GM12878 (cell line): ENCODE measurements at regions not wholly inside any gene's neighbourhood (a gene's known extent, or its start where the extent isn't known, plus 50 kb on each side); places are given as distances from the start of the nearest gene placed in this dataset.

Source experiments
- ATAC-seq: fragments of 200-7000 bp; cut with Tn5 transposase; 3 replicates; pipeline ENCODE4 v1.9.1; 2020; ENCODE audit warnings: mild to moderate bottlenecking, moderate library complexity
- BruUV-seq: library from RNA; stranded (reverse); fragments of 400-500 nt; replicated peaks from 2 replicates; lab custom pipeline; 2021; lab: Mats Ljungman, UMichigan
- CTCF ChIA-PET: fragments of 300-600 bp; sonication (Branson Sonifier 250); formaldehyde crosslinking; extraction: SDS; loops from one replicate; lab custom pipeline; 2021; ENCODE audit warnings: inconsistent platforms; lab: Yijun Ruan, JAX
- POLR2A ChIA-PET: fragments of 350-600 bp; formaldehyde crosslinking; extraction: SDS; loops from one replicate; lab custom pipeline; 2021; ENCODE audit warnings: inconsistent platforms; lab: Charles Lee
- RAD21 ChIA-PET: fragments of 300-600 bp; sonication (Branson Sonifier 250); formaldehyde crosslinking; loops from one replicate; lab custom pipeline; 2023; ENCODE audit warnings: antibody characterized with exemption; ENCODE audit not compliant: unreplicated experiment; lab: Charles Lee
- SMC1A ChIA-PET: fragments of 300-600 bp; sonication (Branson Sonifier 250); formaldehyde crosslinking; loops from one replicate; lab custom pipeline; 2023; ENCODE audit not compliant: unreplicated experiment, uncharacterized antibody; lab: Charles Lee
- DNase-seq: peaks from one replicate; pipeline ENCODE4 v3.0.0-alpha.2; 2011; ENCODE audit warnings: low read depth, low spot score
- FAIRE-seq: peaks from 3 replicates; lab custom pipeline; 2011; peaks lifted over from hg19 to GRCh38; lab: Jason Lieb, UNC
- H2AFZ ChIP-seq: 2 replicates; pipeline ENCODE4 v1.6.0; 2011; ENCODE audit warnings: low read depth, low read length, control low read depth; ENCODE audit not compliant: control insufficient read depth
- H3K27ac ChIP-seq: 2 replicates; pipeline ENCODE4 v1.5.1; 2011; ENCODE audit warnings: control low read depth; ENCODE audit not compliant: control insufficient read depth, insufficient read depth
- H3K27me3 ChIP-seq, 2 experiments: replicated peaks in 1 of 2; 2 replicates each; pipeline versions ENCODE4 v1.6.0 to v1.6.1; 2011; ENCODE audit warnings: low read length in 1 of 2; ENCODE audit not compliant: control insufficient read depth in 2 of 2, insufficient read depth in 2 of 2
- H3K36me3 ChIP-seq, 2 experiments: 2 replicates each; pipeline ENCODE4 v1.5.1; 2011; ENCODE audit warnings: low read length in 1 of 2; ENCODE audit not compliant: control insufficient read depth in 2 of 2, insufficient read depth in 2 of 2
- H3K4me1 ChIP-seq: 2 replicates; pipeline ENCODE4 v1.6.1; 2011; ENCODE audit warnings: mild to moderate bottlenecking, low read length, moderate library complexity, mixed read lengths; ENCODE audit not compliant: control insufficient read depth, insufficient read depth
- H3K4me2 ChIP-seq: 2 replicates; pipeline ENCODE4 v1.6.0; 2011; ENCODE audit warnings: control low read depth; ENCODE audit not compliant: control insufficient read depth, insufficient read depth
- H3K4me3 ChIP-seq: fragments of 200-600 bp; sonication (generic); 2 replicates; pipeline ENCODE4 v1.5.1; 2016
- H3K79me2 ChIP-seq: 2 replicates; pipeline ENCODE4 v1.6.0; 2011; ENCODE audit warnings: low read length; ENCODE audit not compliant: control insufficient read depth, insufficient read depth
- H3K9ac ChIP-seq: 2 replicates; pipeline ENCODE4 v1.8.0; 2011; ENCODE audit warnings: low read length, control low read depth, mixed read lengths; ENCODE audit not compliant: control insufficient read depth, insufficient read depth
- H3K9me3 ChIP-seq: replicated peaks from 3 replicates; pipeline ENCODE4 v1.5.1; 2011; ENCODE audit warnings: mild to moderate bottlenecking, low read length; ENCODE audit not compliant: control insufficient read depth, insufficient read depth
- H4K20me1 ChIP-seq: 2 replicates; pipeline ENCODE4 v1.6.0; 2011; ENCODE audit not compliant: control insufficient read depth, insufficient read depth
- CEBPZ ChIP-seq: fragments of 150-350 bp; IDR thresholded peaks from 2 replicates; pipeline ENCODE4 v1.6.1; 2016; ENCODE audit warnings: low read depth, low read length
- TCF12 ChIP-seq: IDR thresholded peaks from 2 replicates; pipeline ENCODE4 v1.6.1; 2011; ENCODE audit warnings: low read depth, mild to moderate bottlenecking, low read length
- WGBS: methylation state at CpG from one replicate; pipeline ENCODE4 v1.1.6; 2016; ENCODE audit warnings: low lambda C conversion rate; ENCODE audit not compliant: insufficient replicate concordance, insufficient coverage; ENCODE audit errors: missing lambda C conversion rate; 5-methylcytosine and 5-hydroxymethylcytosine counted together
- in situ Hi-C: fragments of 300-500 bp; cut with MboI; formaldehyde crosslinking; loops from 9 replicates; pipeline ENCODE4 v1.14.3; 2018; ENCODE audit warnings: mixed read lengths
- intact Hi-C: fragments of 100-400 bp; cut with micrococcal nuclease; formaldehyde crosslinking; loops from one replicate; pipeline ENCODE4 v1.14.2; 2022; ENCODE audit not compliant: unreplicated experiment

- 50% methylated on average over 2 of the region's 2 CpGs for WGBS
- no peak for FAIRE-seq
These were observed 276.9 kb downstream of the NOVA1 start for GRCh38 chr14:26320886-26321285.

More at GRCh38 chr14:26320886-26321285, 276.9 kb downstream of the NOVA1 start:
- no peaks in the 10 kb centered on the region for H3K27me3 ChIP-seq
- RAD21 ChIA-PET = no interaction called here
- H3K27ac ChIP-seq = no peak overlapping the region
- POLR2A ChIA-PET = no interaction called here
- no peak overlapping the region for H3K4me2 ChIP-seq
- H3K4me1 ChIP-seq = no peaks in the 10 kb centered on the region
- no peaks in the 10 kb centered on the region for H3K36me3 ChIP-seq
- intact Hi-C loops (no loop called here), in situ Hi-C loops (no loop called here)
- CTCF ChIA-PET = no interaction called here
- no peak overlapping the region for H3K9ac ChIP-seq
- ATAC-seq (no peak), DNase-seq (no peak)
- SMC1A ChIA-PET = no interaction called here
- BruUV-seq = no TSS peak
- no peaks in the 10 kb centered on the region for H4K20me1 ChIP-seq
- H3K4me3 ChIP-seq = no peak overlapping the region
- TF ChIP-seq TCF12 (no peak), CEBPZ (no peak)
- no peaks in the 10 kb centered on the region for H3K9me3 ChIP-seq
- no peaks in the 10 kb centered on the region for H3K79me2 ChIP-seq
- H2AFZ ChIP-seq = no peak overlapping the region
